HG03196 (cell line): ENCODE measurements at regions not wholly inside any gene's neighbourhood (a gene's known extent, or its start where the extent isn't known, plus 50 kb on each side); places are given as distances from the start of the nearest gene placed in this dataset.

Experiments
- ATAC-seq: cut with Tn5 transposase; IDR thresholded peaks from one replicate; pipeline ENCODE4 v1.9.1; 2021; ENCODE audit not compliant: unreplicated experiment

- ATAC-seq, result no peak
These were observed 146.1 kb downstream of the SMAD6 start for GRCh38 chr15:66848116-66848515.

- no peak for ATAC-seq
These were observed 146.8 kb downstream of the SMAD6 start for GRCh38 chr15:66848686-66849392.

GRCh38 chr15:66849393-66849745, 147.3 kb downstream of the SMAD6 start:
- ATAC-seq, result no peak

GRCh38 chr15:66849746-66850077, 147.7 kb downstream of the SMAD6 start:
- ATAC-seq, result no peak

GRCh38 chr15:66850078-66850991, 148.3 kb downstream of the SMAD6 start:
- no peak for ATAC-seq

GRCh38 chr15:66850996-66851310, 148.9 kb downstream of the SMAD6 start:
- ATAC-seq, result no peak

- no peak for ATAC-seq
These were observed 149.5 kb downstream of the SMAD6 start for GRCh38 chr15:66851311-66852063.

- ATAC-seq, result no peak
These were observed 150.2 kb downstream of the SMAD6 start for GRCh38 chr15:66852064-66852905.

GRCh38 chr15:66854012-66854965, 152.3 kb downstream of the SMAD6 start:
- ATAC-seq, result no peak

GRCh38 chr15:66855041-66855440, 153.0 kb downstream of the SMAD6 start:
- no peak for ATAC-seq

GRCh38 chr15:66857694-66858093, 155.7 kb downstream of the SMAD6 start:
- ATAC-seq, result no peak

- ATAC-seq, result no peak
These were observed 156.6 kb downstream of the SMAD6 start for GRCh38 chr15:66858423-66859207.

- no peak for ATAC-seq
These were observed 157.7 kb downstream of the SMAD6 start for GRCh38 chr15:66859688-66860253.

GRCh38 chr15:66860844-66861243, 158.8 kb downstream of the SMAD6 start:
- no peak for ATAC-seq

- no peak for ATAC-seq
These were observed 160.3 kb downstream of the SMAD6 start for GRCh38 chr15:66862111-66862939.

- no peak for ATAC-seq
These were observed 160.9 kb downstream of the SMAD6 start for GRCh38 chr15:66862940-66863335.

- ATAC-seq, result no peak
These were observed 161.5 kb downstream of the SMAD6 start for GRCh38 chr15:66863390-66864085.
